ENCODE measurements at regions not wholly inside any gene's neighbourhood (a gene's known extent, or its start where the extent isn't known, plus 50 kb on each side); places are given as distances from the start of the nearest gene placed in this dataset.

GRCh38 chr2:11100976-11101375 is 54.3 kb upstream of the SLC66A3 start:
- no peak for TF ChIP-seq POLR2A (IDR thresholded peaks at IDR 0.05)
- TF ChIP-seq, protein P1, sequence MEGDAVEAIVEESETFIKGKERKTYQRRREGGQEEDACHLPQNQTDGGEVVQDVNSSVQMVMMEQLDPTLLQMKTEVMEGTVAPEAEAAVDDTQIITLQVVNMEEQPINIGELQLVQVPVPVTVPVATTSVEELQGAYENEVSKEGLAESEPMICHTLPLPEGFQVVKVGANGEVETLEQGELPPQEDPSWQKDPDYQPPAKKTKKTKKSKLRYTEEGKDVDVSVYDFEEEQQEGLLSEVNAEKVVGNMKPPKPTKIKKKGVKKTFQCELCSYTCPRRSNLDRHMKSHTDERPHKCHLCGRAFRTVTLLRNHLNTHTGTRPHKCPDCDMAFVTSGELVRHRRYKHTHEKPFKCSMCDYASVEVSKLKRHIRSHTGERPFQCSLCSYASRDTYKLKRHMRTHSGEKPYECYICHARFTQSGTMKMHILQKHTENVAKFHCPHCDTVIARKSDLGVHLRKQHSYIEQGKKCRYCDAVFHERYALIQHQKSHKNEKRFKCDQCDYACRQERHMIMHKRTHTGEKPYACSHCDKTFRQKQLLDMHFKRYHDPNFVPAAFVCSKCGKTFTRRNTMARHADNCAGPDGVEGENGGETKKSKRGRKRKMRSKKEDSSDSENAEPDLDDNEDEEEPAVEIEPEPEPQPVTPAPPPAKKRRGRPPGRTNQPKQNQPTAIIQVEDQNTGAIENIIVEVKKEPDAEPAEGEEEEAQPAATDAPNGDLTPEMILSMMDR (IDR thresholded peaks at IDR 0.05 in 4 of 5, conservative IDR thresholded peaks at IDR 0.05 in 1 of 5) = no peak
